ENCODE measurements at regions not wholly inside any gene's neighbourhood (a gene's known extent, or its start where the extent isn't known, plus 50 kb on each side); places are given as distances from the start of the nearest gene placed in this dataset.

GRCh38 chr4:121555315-121556107, 141.3 kb downstream of the ANXA5 start:
- TF ChIP-seq CTCF (IDR thresholded peaks at IDR 0.05; ENCODE audit: poor library complexity) (no peak), EZH2 (IDR thresholded peaks at IDR 0.05; ENCODE audit: borderline replicate concordance) (no peak), EZH2phosphoT487 (IDR thresholded peaks at IDR 0.05; ENCODE audit: low read depth, severe bottlenecking, unreplicated experiment) (no peak)
